K562 (cell line): ENCODE measurements at regions not wholly inside any gene's neighbourhood (a gene's known extent, or its start where the extent isn't known, plus 50 kb on each side); places are given as distances from the start of the nearest gene placed in this dataset.

Experiments
- ATAC-seq: fragments of 200-7000 bp; cut with Tn5 transposase; 3 replicates; pipeline ENCODE4 v1.9.1; 2020; ENCODE audit warnings: moderate library complexity
- BruUV-seq: library from RNA; stranded (reverse); fragments of 400-500 nt; replicated peaks from 2 replicates; lab custom pipeline; 2021; lab: Mats Ljungman, UMichigan
- CTCF ChIA-PET: fragments of 300-600 bp; formaldehyde crosslinking; extraction: SDS; loops from one replicate; lab custom pipeline; 2021; ENCODE audit warnings: low intra/inter-chr PET ratio; lab: Yijun Ruan, JAX
- POLR2A ChIA-PET: fragments of 300-600, 350-650 bp; sonication (Branson Sonifier 250); formaldehyde crosslinking; extraction: SDS; loops from one replicate; lab custom pipeline; 2021; ENCODE audit warnings: antibody characterized with exemption, inconsistent platforms; lab: Yijun Ruan, JAX
- DNase-seq, 4 experiments: peaks; one replicate each; pipeline versions ENCODE4 v3.0.0 to v3.0.0-alpha.2; 2011 to 2018; ENCODE audit warnings: low spot score in 3 of 4, mixed read lengths in 3 of 4; ENCODE audit errors: extremely low read depth in 1 of 4
- FAIRE-seq: peaks from 2 replicates; lab custom pipeline; 2011; peaks lifted over from hg19 to GRCh38; lab: Jason Lieb, UNC
- H2AFZ ChIP-seq: 2 replicates; pipeline ENCODE4 v1.6.0; 2011; ENCODE audit warnings: low read depth, low read length, control low read depth, inconsistent platforms
- H3K27ac ChIP-seq: fragments of 200-600 bp; 3 replicates; pipeline ENCODE4 v1.8.0; 2011; ENCODE audit warnings: low read depth, mild to moderate bottlenecking, control low read depth, inconsistent platforms, low read length, moderate library complexity, mixed read lengths; ENCODE audit errors: extremely low read depth
- H3K27me3 ChIP-seq, 2 experiments: fragments of 300-600 bp in 1 of 2; 2 replicates in 1 of 2; 3 replicates in 1 of 2; pipeline versions ENCODE4 v1.6.0 to v1.8.0; 2011; ENCODE audit warnings: inconsistent platforms in 2 of 2, low read length in 2 of 2, mild to moderate bottlenecking in 1 of 2, mixed read lengths in 1 of 2, moderate library complexity in 1 of 2; ENCODE audit not compliant: control insufficient read depth in 2 of 2, insufficient read depth in 2 of 2
- H3K36me3 ChIP-seq: fragments of 300-600 bp; 3 replicates; pipeline ENCODE4 v1.8.0; 2011; ENCODE audit warnings: mild to moderate bottlenecking, low read length, inconsistent platforms; ENCODE audit not compliant: control insufficient read depth, insufficient read depth
- H3K4me1 ChIP-seq, 2 experiments: fragments of 200-600 bp in 1 of 2; replicated peaks in 1 of 2; 2 replicates in 1 of 2; 3 replicates in 1 of 2; pipeline versions ENCODE4 v1.5.1 to v1.8.0; 2011; ENCODE audit warnings: inconsistent platforms in 2 of 2, low read length in 2 of 2, mild to moderate bottlenecking in 1 of 2, mixed read lengths in 1 of 2, moderate library complexity in 1 of 2; ENCODE audit not compliant: control insufficient read depth in 2 of 2, insufficient read depth in 2 of 2
- H3K4me2 ChIP-seq: 2 replicates; pipeline ENCODE4 v1.6.1; 2011; ENCODE audit warnings: low read length, control low read depth, inconsistent platforms, mixed read lengths; ENCODE audit not compliant: insufficient read depth
- H3K4me3 ChIP-seq: fragments of 200-600 bp; sonication (generic), shearing (Covaris generic); 2 replicates; pipeline ENCODE4 v1.5.1; 2016; ENCODE audit warnings: control low read depth, inconsistent platforms
- H3K79me2 ChIP-seq: fragments of 200-600 bp; 3 replicates; pipeline ENCODE4 v1.8.0; 2011; ENCODE audit warnings: low read length, inconsistent platforms; ENCODE audit not compliant: control insufficient read depth, insufficient read depth
- H3K9ac ChIP-seq, 2 experiments: 2 replicates each; pipeline versions ENCODE4 v1.6.0 to v1.6.1; 2011; ENCODE audit warnings: low read depth in 2 of 2, low read length in 2 of 2, control low read depth in 1 of 2, inconsistent platforms in 1 of 2, mild to moderate bottlenecking in 1 of 2, mixed read lengths in 1 of 2; ENCODE audit not compliant: insufficient read depth in 1 of 2
- H3K9me1 ChIP-seq: one replicate; pipeline ENCODE4 v1.6.0; 2011; ENCODE audit warnings: inconsistent platforms, mild to moderate bottlenecking, low read length, moderate library complexity; ENCODE audit not compliant: control insufficient read depth, insufficient read depth
- H3K9me3 ChIP-seq: replicated peaks from 2 replicates; pipeline ENCODE4 v1.5.1; 2011; ENCODE audit warnings: low read depth, low read length, inconsistent platforms; ENCODE audit not compliant: control insufficient read depth, insufficient read depth
- H4K20me1 ChIP-seq: replicated peaks from 2 replicates; pipeline ENCODE4 v1.6.1; 2011; ENCODE audit warnings: low read length, inconsistent platforms, mixed read lengths; ENCODE audit not compliant: control insufficient read depth, insufficient read depth
- PRPF4 ChIP-seq: fragments of 200-400 bp; formaldehyde crosslinking; IDR thresholded peaks from one replicate; pipeline ENCODE4 v1.6.1; 2017; ENCODE audit warnings: low read length, low read depth, mild to moderate bottlenecking; ENCODE audit not compliant: insufficient read depth, poor library complexity, severe bottlenecking
- SOX6 ChIP-seq: fragments of 450-650 bp; IDR thresholded peaks from 2 replicates; pipeline ENCODE4 v1.6.1; 2014; ENCODE audit warnings: mild to moderate bottlenecking
- TEAD2 ChIP-seq: fragments of 450-650 bp; IDR thresholded peaks from 2 replicates; pipeline ENCODE4 v1.6.1; 2016; ENCODE audit warnings: missing genetic modification characterization, control low read depth, missing compliant biosample characterization
- WGBS: fragments of 100-300 bp; shearing (Covaris generic); methylation state at CpG from one replicate; pipeline ENCODE4 v1.1.6; 2016; ENCODE audit warnings: low coverage, mixed read lengths; ENCODE audit not compliant: insufficient coverage; ENCODE audit errors: missing lambda C conversion rate; 5-methylcytosine and 5-hydroxymethylcytosine counted together
- in situ Hi-C: fragments of 300-500 bp; cut with MboI; formaldehyde crosslinking; loops from 4 replicates; pipeline ENCODE4 v1.15.0; 2018; ENCODE audit warnings: inconsistent platforms, mixed read lengths
- intact Hi-C: fragments of 100-400 bp; cut with micrococcal nuclease; formaldehyde crosslinking; loops from 2 replicates; pipeline ENCODE4 v1.14.2; 2022
- TF ChIP-seq, protein P1 (sequence below): fragments of 250-450 bp; sonication (Bioruptor Pico); IDR thresholded peaks from 2 replicates; pipeline ENCODE4 v1.4.0; 2020; ENCODE audit warnings: mild to moderate bottlenecking, moderate library complexity, borderline replicate concordance
- TF ChIP-seq, protein P2 (sequence below): sonication (generic); formaldehyde crosslinking; IDR thresholded peaks from 2 replicates; pipeline ENCODE4 v1.8.0; 2022; ENCODE audit warnings: missing genetic modification reagents, mild to moderate bottlenecking, moderate library complexity, borderline replicate concordance

DNA sequence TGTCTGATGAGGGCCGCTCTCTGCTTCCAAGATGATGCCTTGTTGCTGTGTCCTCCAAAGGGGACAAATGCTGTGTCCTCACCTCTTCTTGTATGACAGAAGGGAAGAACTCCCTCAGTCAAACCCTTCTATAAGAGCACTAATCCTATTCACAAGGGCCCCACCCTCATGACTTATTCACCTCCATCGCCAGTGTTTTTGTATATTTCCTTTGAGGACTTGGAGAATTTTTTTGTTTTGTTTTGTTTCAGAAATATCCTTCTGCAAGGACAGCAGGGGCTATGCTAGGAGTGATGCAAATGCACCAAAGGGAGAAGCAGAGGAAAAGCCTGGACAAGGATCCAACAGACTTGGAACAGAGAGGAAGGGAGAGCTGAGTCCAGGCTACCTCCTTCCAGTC is 214.4 kb downstream of the TLE3 start (continued):
- TF ChIP-seq, protein P1, sequence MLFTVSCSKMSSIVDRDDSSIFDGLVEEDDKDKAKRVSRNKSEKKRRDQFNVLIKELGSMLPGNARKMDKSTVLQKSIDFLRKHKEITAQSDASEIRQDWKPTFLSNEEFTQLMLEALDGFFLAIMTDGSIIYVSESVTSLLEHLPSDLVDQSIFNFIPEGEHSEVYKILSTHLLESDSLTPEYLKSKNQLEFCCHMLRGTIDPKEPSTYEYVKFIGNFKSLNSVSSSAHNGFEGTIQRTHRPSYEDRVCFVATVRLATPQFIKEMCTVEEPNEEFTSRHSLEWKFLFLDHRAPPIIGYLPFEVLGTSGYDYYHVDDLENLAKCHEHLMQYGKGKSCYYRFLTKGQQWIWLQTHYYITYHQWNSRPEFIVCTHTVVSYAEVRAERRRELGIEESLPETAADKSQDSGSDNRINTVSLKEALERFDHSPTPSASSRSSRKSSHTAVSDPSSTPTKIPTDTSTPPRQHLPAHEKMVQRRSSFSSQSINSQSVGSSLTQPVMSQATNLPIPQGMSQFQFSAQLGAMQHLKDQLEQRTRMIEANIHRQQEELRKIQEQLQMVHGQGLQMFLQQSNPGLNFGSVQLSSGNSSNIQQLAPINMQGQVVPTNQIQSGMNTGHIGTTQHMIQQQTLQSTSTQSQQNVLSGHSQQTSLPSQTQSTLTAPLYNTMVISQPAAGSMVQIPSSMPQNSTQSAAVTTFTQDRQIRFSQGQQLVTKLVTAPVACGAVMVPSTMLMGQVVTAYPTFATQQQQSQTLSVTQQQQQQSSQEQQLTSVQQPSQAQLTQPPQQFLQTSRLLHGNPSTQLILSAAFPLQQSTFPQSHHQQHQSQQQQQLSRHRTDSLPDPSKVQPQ (CRISPR knock-in tag), result no peak

DNA sequence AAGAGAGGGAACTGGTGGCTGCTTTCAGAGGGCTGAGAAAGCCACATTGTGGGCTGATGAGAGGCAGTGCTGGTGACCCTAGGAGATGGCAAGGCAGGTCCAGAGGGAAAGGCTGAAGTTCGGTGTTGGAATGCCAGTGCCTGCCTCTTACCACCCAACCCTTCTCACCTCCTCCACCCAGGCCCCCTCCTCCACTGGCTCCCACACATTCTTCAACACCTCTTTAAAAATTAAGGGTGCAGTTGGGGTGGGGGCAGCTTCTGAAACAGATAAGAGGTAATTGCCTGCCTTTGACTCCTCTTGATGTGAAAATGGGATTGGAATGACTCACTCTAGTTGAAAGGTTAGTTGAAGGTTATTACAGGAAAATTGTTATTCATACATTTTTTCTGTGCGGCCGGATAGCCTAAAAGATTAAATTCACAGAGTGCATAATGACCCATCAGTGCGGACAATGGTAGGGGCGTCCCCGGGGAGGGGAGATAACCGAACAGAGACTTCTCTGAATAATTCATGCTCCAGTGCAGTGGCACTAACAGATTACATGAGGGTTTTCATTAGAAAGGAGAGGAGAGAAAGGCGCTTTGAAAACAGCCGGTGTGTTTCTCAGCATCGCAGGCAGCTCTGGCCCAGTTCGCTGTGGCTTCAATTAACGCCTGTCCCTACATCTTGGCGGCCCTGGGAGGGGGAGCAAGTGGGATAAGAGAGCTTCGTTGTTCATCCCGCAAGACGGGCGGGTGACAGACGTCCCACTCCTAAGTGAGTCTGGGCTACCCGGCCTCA is 212.4 kb downstream of the TLE3 start:
- FAIRE-seq (no peak), ATAC-seq (no peak), DNase-seq (no peak)
- no peaks in the 10 kb centered on the region for H3K79me2 ChIP-seq
- H3K4me1 ChIP-seq, result no peaks in the 10 kb centered on the region
- in situ Hi-C loops, result no loop called here
- no peak overlapping the region for H3K4me2 ChIP-seq
- POLR2A ChIA-PET, result no interaction called here
- WGBS, result 0% methylated on average over 19 of the region's 19 CpGs
- H3K9me1 ChIP-seq, result no peaks in the 10 kb centered on the region
- no peak overlapping the region for H3K27ac ChIP-seq
- no peaks in the 10 kb centered on the region for H3K36me3 ChIP-seq
- intact Hi-C loops, result no loop called here
- H4K20me1 ChIP-seq, result no peaks in the 10 kb centered on the region; the same call in 1 of the 2 replicates
- CTCF ChIA-PET, result no interaction called here
- no TSS peak for BruUV-seq
- no peak overlapping the region for H3K9ac ChIP-seq
- no peak overlapping the region for H2AFZ ChIP-seq
- no peak overlapping the region for H3K4me3 ChIP-seq
- TF ChIP-seq, protein P2, sequence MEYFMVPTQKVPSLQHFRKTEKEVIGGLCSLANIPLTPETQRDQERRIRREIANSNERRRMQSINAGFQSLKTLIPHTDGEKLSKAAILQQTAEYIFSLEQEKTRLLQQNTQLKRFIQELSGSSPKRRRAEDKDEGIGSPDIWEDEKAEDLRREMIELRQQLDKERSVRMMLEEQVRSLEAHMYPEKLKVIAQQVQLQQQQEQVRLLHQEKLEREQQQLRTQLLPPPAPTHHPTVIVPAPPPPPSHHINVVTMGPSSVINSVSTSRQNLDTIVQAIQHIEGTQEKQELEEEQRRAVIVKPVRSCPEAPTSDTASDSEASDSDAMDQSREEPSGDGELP (CRISPR knock-in tag), result no peak
- TF ChIP-seq SOX6 (no peak), TEAD2 (tag) (no peak), PRPF4 (no peak)
- peaks cover 2 to 9% of the 10 kb centered on the region in 2 experiments; a peak in 1 of 5 replicates for H3K27me3 ChIP-seq
- H3K9me3 ChIP-seq, result no peaks in the 10 kb centered on the region
